ENCODE measurements at regions not wholly inside any gene's neighbourhood (a gene's known extent, or its start where the extent isn't known, plus 50 kb on each side); places are given as distances from the start of the nearest gene placed in this dataset.

DNA sequence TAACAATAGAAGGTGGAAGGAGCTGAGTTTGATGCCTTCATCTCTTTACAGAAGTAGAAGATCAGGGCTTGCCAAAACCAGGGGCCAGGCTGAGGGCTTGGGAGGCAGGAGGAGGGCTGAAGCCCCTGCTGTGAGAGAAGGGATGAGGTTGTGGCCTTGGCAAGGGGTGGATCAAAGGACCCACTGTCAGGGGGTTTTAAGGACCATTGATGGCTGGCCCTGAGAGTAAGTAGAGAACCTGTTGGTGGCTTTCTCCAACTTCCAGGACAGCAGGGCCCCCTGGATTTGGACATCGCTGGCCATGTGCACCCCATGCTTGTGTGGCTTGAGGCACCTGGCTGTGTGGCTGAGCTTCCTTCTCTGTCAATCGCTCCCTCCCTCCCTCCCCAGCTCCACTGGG is 927.7 kb downstream of the TBC1D22A start:
- Histone ChIP-seq H3K4me3 (ENCODE audit: low read length) (no peak overlapping the region), H3K4me1 (ENCODE audit: insufficient read depth, low read length) (no peaks in the 10 kb centered on the region), H3K9me3 (ENCODE audit: low read depth, low read length) (no peaks in the 10 kb centered on the region), H3K27me3 (ENCODE audit: insufficient read depth, low read length) (no peaks in the 10 kb centered on the region)

- Histone ChIP-seq H3K9me3 (ENCODE audit: low read depth, low read length) (no peaks in the 10 kb centered on the region), H3K4me1 (ENCODE audit: insufficient read depth, low read length) (no peaks in the 10 kb centered on the region), H3K4me3 (ENCODE audit: low read length) (no peak overlapping the region), H3K27me3 (ENCODE audit: insufficient read depth, low read length) (no peaks in the 10 kb centered on the region)
Measured at GRCh38 chr22:47687776-47688175, 925.3 kb downstream of the TBC1D22A start.

DNA sequence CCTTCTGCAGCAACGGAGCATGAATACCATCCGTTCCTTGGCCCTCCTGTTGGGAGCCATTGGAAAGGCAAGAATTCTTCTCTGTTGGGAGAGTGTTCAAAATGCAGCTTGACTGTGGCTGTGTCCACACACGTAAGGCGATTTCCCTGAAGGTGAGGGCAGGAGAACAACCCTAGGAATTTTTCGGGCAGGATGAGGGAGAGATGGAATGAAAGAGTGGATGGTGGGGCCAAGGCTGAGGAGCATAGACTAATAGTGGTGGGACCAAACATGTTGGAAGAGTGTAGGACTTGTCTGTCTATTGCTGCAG is 924.9 kb downstream of the TBC1D22A start:
- H3K27me3 ChIP-seq (ENCODE audit: insufficient read depth, low read length), result no peaks in the 10 kb centered on the region
- H3K4me3 ChIP-seq (ENCODE audit: low read length), result no peak overlapping the region
- H3K9me3 ChIP-seq (ENCODE audit: low read depth, low read length), result no peaks in the 10 kb centered on the region

GRCh38 chr22:47686594-47687345 is 924.3 kb downstream of the TBC1D22A start:
- H3K4me3 ChIP-seq (ENCODE audit: low read length), result no peak overlapping the region
- no peaks in the 10 kb centered on the region for H3K27me3 ChIP-seq (ENCODE audit: insufficient read depth, low read length)
- H3K9me3 ChIP-seq (ENCODE audit: low read depth, low read length), result no peaks in the 10 kb centered on the region
- H3K4me1 ChIP-seq (ENCODE audit: insufficient read depth, low read length), result no peaks in the 10 kb centered on the region

More for the DNA sequence above, 924.9 kb downstream of the TBC1D22A start:
- no peaks in the 10 kb centered on the region for H3K4me1 ChIP-seq (ENCODE audit: insufficient read depth, low read length)

DNA sequence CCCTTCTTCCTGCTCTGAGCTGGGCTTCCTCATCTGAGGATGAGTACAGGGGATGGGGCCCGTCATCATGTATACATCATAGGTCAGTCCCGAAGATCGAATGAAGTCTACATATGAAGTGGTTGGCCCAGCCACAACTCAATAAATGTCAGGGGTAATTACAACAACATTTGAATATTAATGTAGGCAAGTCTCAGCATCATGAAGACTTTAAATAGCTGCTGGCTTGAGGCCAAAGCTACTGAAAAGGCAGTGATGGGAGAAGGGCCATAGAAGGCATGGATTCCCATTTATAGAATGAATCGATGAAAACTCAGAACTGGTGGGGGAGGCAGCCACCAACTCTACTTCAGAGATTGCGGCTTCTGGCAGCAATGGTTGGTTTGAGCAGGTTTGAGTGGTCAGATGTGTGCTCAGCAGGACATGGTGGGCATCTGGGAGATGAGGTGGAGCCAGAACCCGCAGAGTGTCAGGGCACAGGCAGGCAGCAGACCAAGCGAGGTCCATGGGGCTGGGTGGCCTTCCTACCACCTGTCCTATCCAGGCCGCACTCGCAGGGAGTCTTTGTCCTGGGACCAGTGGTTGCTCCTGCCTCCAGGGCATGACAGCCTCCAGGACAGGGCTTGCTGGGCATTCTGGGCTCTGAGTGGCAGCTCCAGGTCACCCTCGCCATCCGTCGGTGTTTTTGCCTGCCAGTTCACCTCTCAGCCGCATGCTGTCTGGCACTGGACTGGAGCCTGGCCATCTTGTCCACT is 919.1 kb downstream of the TBC1D22A start:
- Histone ChIP-seq H3K9me3 (ENCODE audit: low read depth, low read length) (no peaks in the 10 kb centered on the region), H3K27me3 (ENCODE audit: insufficient read depth, low read length) (no peaks in the 10 kb centered on the region), H3K4me1 (ENCODE audit: insufficient read depth, low read length) (no peaks in the 10 kb centered on the region), H3K4me3 (ENCODE audit: low read length) (no peak overlapping the region)

DNA sequence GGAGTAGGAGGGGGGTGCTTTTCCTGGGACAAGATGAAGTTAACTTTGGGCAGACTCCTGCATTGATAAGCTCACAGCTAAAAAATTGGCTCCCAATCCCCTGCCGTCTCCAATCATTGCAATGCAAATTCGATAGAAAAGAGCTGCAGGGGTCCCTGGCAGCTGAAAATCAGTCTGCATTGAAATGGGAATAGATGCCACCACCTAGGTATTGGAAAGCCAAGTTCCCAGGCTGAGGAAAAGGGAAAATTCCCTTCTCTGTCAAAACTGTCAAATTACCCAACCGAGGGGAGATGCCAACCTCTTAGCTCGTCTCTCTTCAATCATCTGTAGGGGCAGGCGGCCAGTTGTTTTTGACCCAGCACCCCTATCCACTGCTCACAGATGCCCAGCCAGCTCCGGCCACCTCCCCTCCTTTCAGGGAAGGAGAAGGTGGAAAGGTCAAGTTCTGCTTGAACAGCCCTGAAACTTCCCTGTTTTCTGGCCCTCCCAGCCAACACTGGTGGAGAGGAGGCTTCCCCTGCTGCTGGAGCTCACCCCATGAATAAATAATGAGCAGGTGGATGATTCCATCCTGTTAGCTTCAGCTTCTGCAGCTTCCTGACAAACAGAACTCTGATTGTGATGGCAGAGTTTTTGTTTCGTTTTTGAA is 916.3 kb downstream of the TBC1D22A start:
- H3K4me3 ChIP-seq (ENCODE audit: low read length), result no peak overlapping the region
- H3K9me3 ChIP-seq (ENCODE audit: low read depth, low read length), result no peaks in the 10 kb centered on the region
- no peaks in the 10 kb centered on the region for H3K4me1 ChIP-seq (ENCODE audit: insufficient read depth, low read length)
- H3K27me3 ChIP-seq (ENCODE audit: insufficient read depth, low read length), result no peaks in the 10 kb centered on the region

DNA sequence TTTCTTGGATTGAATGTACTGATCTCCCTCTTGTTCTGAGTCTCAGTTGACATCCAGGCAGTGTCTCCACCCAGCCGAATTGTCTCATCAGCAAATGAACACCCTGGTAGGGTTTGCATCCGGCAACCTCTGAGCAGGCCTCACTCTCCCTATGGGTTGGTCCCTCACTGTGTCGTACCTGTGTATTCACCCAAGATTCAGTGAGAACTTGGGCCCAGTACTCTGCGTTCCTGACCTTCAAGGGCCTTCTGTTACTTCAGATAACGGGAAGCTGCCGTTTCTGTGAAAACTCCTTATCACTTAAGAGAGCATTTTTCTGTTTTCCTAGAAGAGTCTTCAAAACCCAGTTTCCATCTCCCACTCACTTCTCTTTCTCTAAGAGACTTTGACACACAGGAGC is 915.6 kb downstream of the TBC1D22A start:
- Histone ChIP-seq H3K27me3 (ENCODE audit: insufficient read depth, low read length) (no peaks in the 10 kb centered on the region), H3K9me3 (ENCODE audit: low read depth, low read length) (no peaks in the 10 kb centered on the region), H3K4me1 (ENCODE audit: insufficient read depth, low read length) (no peaks in the 10 kb centered on the region), H3K4me3 (ENCODE audit: low read length) (no peak overlapping the region)

DNA sequence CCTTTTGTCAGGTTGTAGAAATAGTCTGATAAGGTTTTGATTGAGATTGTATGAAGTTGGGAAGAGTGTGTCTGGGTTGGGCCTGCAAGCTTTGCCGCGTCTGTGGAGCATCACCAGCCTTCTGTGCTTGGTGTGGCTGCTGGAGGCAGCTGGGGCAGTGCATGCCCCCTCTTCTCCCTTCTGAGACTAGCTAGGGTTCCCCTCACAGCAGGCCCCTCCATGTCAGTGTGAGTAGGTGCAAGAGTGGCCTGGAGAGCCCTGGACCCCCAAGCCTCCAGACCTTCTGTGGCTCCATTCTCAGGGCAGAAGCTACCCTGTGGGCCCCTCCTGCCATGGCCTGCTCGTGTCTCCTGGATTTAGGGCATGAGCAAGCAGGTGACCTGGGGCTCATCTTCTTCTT is 914.2 kb downstream of the TBC1D22A start:
- Histone ChIP-seq H3K4me3 (ENCODE audit: low read length) (no peak overlapping the region), H3K4me1 (ENCODE audit: insufficient read depth, low read length) (no peaks in the 10 kb centered on the region), H3K27me3 (ENCODE audit: insufficient read depth, low read length) (no peaks in the 10 kb centered on the region), H3K9me3 (ENCODE audit: low read depth, low read length) (no peaks in the 10 kb centered on the region)

DNA sequence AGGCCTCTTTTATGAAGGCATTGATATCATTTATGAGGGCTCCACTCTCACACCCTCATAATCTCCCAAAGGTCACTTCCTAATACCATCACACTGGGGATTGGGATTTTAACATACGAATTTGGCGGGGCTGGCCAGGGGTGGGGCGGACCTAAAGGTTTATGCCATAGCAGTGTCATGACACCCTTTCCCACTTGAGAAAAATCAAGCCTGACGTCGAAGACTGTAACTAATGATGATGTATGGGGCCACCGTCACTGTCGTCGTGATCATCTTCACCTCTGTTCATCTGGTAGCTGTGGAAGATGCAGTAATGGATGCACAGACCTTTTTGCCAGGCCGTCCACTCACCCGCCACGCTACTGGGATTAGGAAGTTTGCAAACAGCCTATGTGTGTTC is 912.1 kb downstream of the TBC1D22A start:
- no peak overlapping the region for H3K4me3 ChIP-seq (ENCODE audit: low read length)
- H3K27me3 ChIP-seq (ENCODE audit: insufficient read depth, low read length), result no peaks in the 10 kb centered on the region
- H3K4me1 ChIP-seq (ENCODE audit: insufficient read depth, low read length), result no peaks in the 10 kb centered on the region
- H3K9me3 ChIP-seq (ENCODE audit: low read depth, low read length), result no peaks in the 10 kb centered on the region

DNA sequence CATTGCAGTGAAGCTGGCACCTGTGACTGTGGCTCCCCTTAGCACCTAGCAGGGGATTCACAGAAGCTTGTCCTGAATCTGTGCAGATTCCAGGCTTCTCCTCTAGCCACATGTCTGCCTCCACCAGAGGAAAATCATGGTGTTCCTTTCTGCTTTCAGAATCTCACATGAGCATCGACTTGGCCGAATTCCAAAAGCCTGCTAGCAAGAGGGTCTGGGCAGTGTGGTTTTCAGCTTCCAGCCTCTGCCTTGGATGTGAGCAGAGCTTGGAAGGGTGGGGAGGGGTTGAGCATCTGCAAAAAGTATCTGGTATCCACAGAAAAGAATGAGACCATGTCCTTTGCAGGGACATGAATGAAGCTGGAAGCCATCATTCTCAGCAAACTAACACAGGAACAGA is 911.1 kb downstream of the TBC1D22A start:
- no peaks in the 10 kb centered on the region for H3K27me3 ChIP-seq (ENCODE audit: insufficient read depth, low read length)

GRCh38 chr22:47672526-47672925 is 910.1 kb downstream of the TBC1D22A start:
- Histone ChIP-seq H3K4me3 (ENCODE audit: low read length) (no peak overlapping the region), H3K27me3 (ENCODE audit: insufficient read depth, low read length) (no peaks in the 10 kb centered on the region), H3K9me3 (ENCODE audit: low read depth, low read length) (no peaks in the 10 kb centered on the region)

More for the DNA sequence above, 911.1 kb downstream of the TBC1D22A start:
- H3K9me3 ChIP-seq (ENCODE audit: low read depth, low read length), result no peaks in the 10 kb centered on the region
- H3K4me1 ChIP-seq (ENCODE audit: insufficient read depth, low read length), result no peaks in the 10 kb centered on the region
- no peak overlapping the region for H3K4me3 ChIP-seq (ENCODE audit: low read length)

GRCh38 chr22:47665151-47665550 is 902.7 kb downstream of the TBC1D22A start:
- no peak overlapping the region for H3K4me3 ChIP-seq (ENCODE audit: low read length)
- no peaks in the 10 kb centered on the region for H3K4me1 ChIP-seq (ENCODE audit: insufficient read depth, low read length)
- no peaks in the 10 kb centered on the region for H3K27me3 ChIP-seq (ENCODE audit: insufficient read depth, low read length)
- no peaks in the 10 kb centered on the region for H3K9me3 ChIP-seq (ENCODE audit: low read depth, low read length)

More at GRCh38 chr22:47672526-47672925, 910.1 kb downstream of the TBC1D22A start:
- no peaks in the 10 kb centered on the region for H3K4me1 ChIP-seq (ENCODE audit: insufficient read depth, low read length)

GRCh38 chr22:47663615-47664605 is 901.5 kb downstream of the TBC1D22A start:
- H3K27me3 ChIP-seq (ENCODE audit: insufficient read depth, low read length), result no peaks in the 10 kb centered on the region
- H3K9me3 ChIP-seq (ENCODE audit: low read depth, low read length), result no peaks in the 10 kb centered on the region
- no peaks in the 10 kb centered on the region for H3K4me1 ChIP-seq (ENCODE audit: insufficient read depth, low read length)
- no peak overlapping the region for H3K4me3 ChIP-seq (ENCODE audit: low read length)

GRCh38 chr22:47659467-47660223 is 897.2 kb downstream of the TBC1D22A start:
- Histone ChIP-seq H3K27me3 (ENCODE audit: insufficient read depth, low read length) (no peaks in the 10 kb centered on the region), H3K9me3 (ENCODE audit: low read depth, low read length) (no peaks in the 10 kb centered on the region), H3K4me1 (ENCODE audit: insufficient read depth, low read length) (no peaks in the 10 kb centered on the region), H3K4me3 (ENCODE audit: low read length) (no peak overlapping the region)

Data from mononuclear cell (primary cell).